T-helper 2 cell treated with Interferon-gamma antibody and Interleukin-4, amounts not matched to agents 100 ng/mL and 5 ng/mL, for 36 hours (primary cell): ENCODE measurements at regions not wholly inside any gene's neighbourhood (a gene's known extent, or its start where the extent isn't known, plus 50 kb on each side); places are given as distances from the start of the nearest gene placed in this dataset.
"Not testable (repeated sequence)": the region's sequence is repeated elsewhere in the genome, so short reads cannot be mapped to it uniquely, and the experiment has no call there.

ENCODE experiments used
- intact Hi-C: fragments of 100-400 bp; cut with micrococcal nuclease; formaldehyde crosslinking; loops from one replicate; pipeline ENCODE4 v1.15.1; 2023

GRCh38 chr3:43838009-43838758 lies 147.4 kb downstream of the ABHD5 start:
- intact Hi-C loops: no loop called here

- intact Hi-C loops: no loop called here
Observed at GRCh38 chr3:43838877-43839276, 148.1 kb downstream of the ABHD5 start.

- intact Hi-C loops: no loop called here
Observed at GRCh38 chr3:43843386-43843785, 152.6 kb downstream of the ABHD5 start.

GRCh38 chr3:43844757-43845156 lies 154.0 kb downstream of the ABHD5 start:
- intact Hi-C loops: no loop called here

- intact Hi-C loops: not testable (repeated sequence)
Observed at GRCh38 chr3:43845553-43845952, 154.8 kb downstream of the ABHD5 start.

- intact Hi-C loops: no loop called here
Observed at GRCh38 chr3:43852066-43852465, 161.3 kb downstream of the ABHD5 start.

- intact Hi-C loops: loop anchor here (2.0 kb wide), 1 partner anchor 345 kb away; no protein-coding TSS in a partner anchor
Observed at GRCh38 chr3:43854283-43854682, 163.5 kb downstream of the ABHD5 start.

GRCh38 chr3:43854916-43855315 lies 164.2 kb downstream of the ABHD5 start:
- intact Hi-C loops: loop anchor here (2.0 kb wide), 1 partner anchor 344 kb away; no protein-coding TSS in a partner anchor

GRCh38 chr3:43855674-43856299 lies 165.0 kb downstream of the ABHD5 start:
- intact Hi-C loops: loop anchor here (2.0 kb wide), 1 partner anchor 343 kb away; no protein-coding TSS in a partner anchor

GRCh38 chr3:43856351-43856750 lies 165.6 kb downstream of the ABHD5 start:
- intact Hi-C loops: no loop called here

GRCh38 chr3:43856761-43857160 lies 166.0 kb downstream of the ABHD5 start:
- intact Hi-C loops: no loop called here

- intact Hi-C loops: no loop called here
Observed at GRCh38 chr3:43857361-43858293, 166.9 kb downstream of the ABHD5 start.

- intact Hi-C loops: no loop called here
Observed at GRCh38 chr3:43858294-43858701, 167.6 kb downstream of the ABHD5 start.

GRCh38 chr3:43859766-43860165 lies 169.0 kb downstream of the ABHD5 start:
- intact Hi-C loops: no loop called here

GRCh38 chr3:43861635-43862034 lies 170.9 kb downstream of the ABHD5 start:
- intact Hi-C loops: no loop called here

- intact Hi-C loops: no loop called here
Observed at GRCh38 chr3:43862470-43862869, 171.7 kb downstream of the ABHD5 start.

- intact Hi-C loops: no loop called here
Observed at GRCh38 chr3:43862992-43863805, 172.5 kb downstream of the ABHD5 start.

GRCh38 chr3:43863966-43864933 lies 173.5 kb downstream of the ABHD5 start:
- intact Hi-C loops: no loop called here

- intact Hi-C loops: no loop called here
Observed at GRCh38 chr3:43865351-43865750, 174.6 kb downstream of the ABHD5 start.
